DND-41 (cell line): ENCODE measurements at regions not wholly inside any gene's neighbourhood (a gene's known extent, or its start where the extent isn't known, plus 50 kb on each side); places are given as distances from the start of the nearest gene placed in this dataset.

Experiments used
- ATAC-seq: fragments of 200-7000 bp; cut with Tn5 transposase; 3 replicates; pipeline ENCODE4 v1.9.1; 2021; ENCODE audit warnings: low read depth; ENCODE audit not compliant: insufficient read depth
- DNase-seq: peaks from one replicate; pipeline ENCODE4 v3.0.0-alpha.2; 2020
- H2AFZ ChIP-seq: 2 replicates; pipeline ENCODE4 v1.6.0; 2012; ENCODE audit warnings: low read depth, low read length
- H3K27ac ChIP-seq: 2 replicates; pipeline ENCODE4 v1.5.1; 2012; ENCODE audit warnings: low read length, inconsistent platforms
- H3K27me3 ChIP-seq: fragments of 200-600 bp; sonication (generic); 2 replicates; pipeline ENCODE4 v1.6.0; 2012; ENCODE audit warnings: low read length, mild to moderate bottlenecking, inconsistent platforms; ENCODE audit not compliant: insufficient read depth, poor library complexity
- H3K36me3 ChIP-seq: 2 replicates; pipeline ENCODE4 v1.5.1; 2012; ENCODE audit warnings: low read length, inconsistent platforms; ENCODE audit not compliant: insufficient read depth
- H3K4me1 ChIP-seq: 2 replicates; pipeline ENCODE4 v1.5.1; 2012; ENCODE audit warnings: mild to moderate bottlenecking, low read length; ENCODE audit not compliant: insufficient read depth
- H3K4me2 ChIP-seq: 2 replicates; pipeline ENCODE4 v1.6.0; 2012; ENCODE audit warnings: mild to moderate bottlenecking, moderate library complexity, low read length, inconsistent platforms; ENCODE audit not compliant: insufficient read depth
- H3K4me3 ChIP-seq, 2 experiments: fragments of 200-600 bp in 1 of 2; shearing (Covaris generic) in 1 of 2; 2 replicates each; pipeline ENCODE4 v1.5.1; 2012 to 2016; ENCODE audit warnings: inconsistent platforms in 2 of 2, low read length in 2 of 2, mild to moderate bottlenecking in 2 of 2, low read depth in 1 of 2, moderate library complexity in 1 of 2
- H3K79me2 ChIP-seq: 2 replicates; pipeline ENCODE4 v1.6.0; 2012; ENCODE audit warnings: low read length, inconsistent platforms; ENCODE audit not compliant: insufficient read depth
- H3K9ac ChIP-seq: 2 replicates; pipeline ENCODE4 v1.6.0; 2012; ENCODE audit warnings: low read depth, mild to moderate bottlenecking, inconsistent platforms, low read length, moderate library complexity
- H3K9me3 ChIP-seq: 2 replicates; pipeline ENCODE4 v1.5.1; 2012; ENCODE audit warnings: low read length, moderate library complexity, mild to moderate bottlenecking, inconsistent platforms; ENCODE audit not compliant: insufficient read depth, severe bottlenecking
- H4K20me1 ChIP-seq: 2 replicates; pipeline ENCODE4 v1.6.0; 2012; ENCODE audit warnings: low read length; ENCODE audit not compliant: insufficient read depth
- EZH2 ChIP-seq: IDR thresholded peaks from 3 replicates; pipeline ENCODE4 v1.6.1; 2012; ENCODE audit warnings: borderline replicate concordance, low read depth, mild to moderate bottlenecking, moderate library complexity, low read length, inconsistent platforms; ENCODE audit not compliant: severe bottlenecking
- TF ChIP-seq, protein P1 (sequence below): IDR thresholded peaks from 2 replicates; pipeline ENCODE4 v1.5.1; 2012; ENCODE audit warnings: borderline replicate concordance, low read length, moderate library complexity, mild to moderate bottlenecking; ENCODE audit not compliant: poor library complexity, severe bottlenecking; ENCODE audit errors: extremely low read depth

- H3K9me3 ChIP-seq, result no peaks in the 10 kb centered on the region
- no peak for ATAC-seq
- no peak for TF ChIP-seq EZH2
- TF ChIP-seq, protein P1, sequence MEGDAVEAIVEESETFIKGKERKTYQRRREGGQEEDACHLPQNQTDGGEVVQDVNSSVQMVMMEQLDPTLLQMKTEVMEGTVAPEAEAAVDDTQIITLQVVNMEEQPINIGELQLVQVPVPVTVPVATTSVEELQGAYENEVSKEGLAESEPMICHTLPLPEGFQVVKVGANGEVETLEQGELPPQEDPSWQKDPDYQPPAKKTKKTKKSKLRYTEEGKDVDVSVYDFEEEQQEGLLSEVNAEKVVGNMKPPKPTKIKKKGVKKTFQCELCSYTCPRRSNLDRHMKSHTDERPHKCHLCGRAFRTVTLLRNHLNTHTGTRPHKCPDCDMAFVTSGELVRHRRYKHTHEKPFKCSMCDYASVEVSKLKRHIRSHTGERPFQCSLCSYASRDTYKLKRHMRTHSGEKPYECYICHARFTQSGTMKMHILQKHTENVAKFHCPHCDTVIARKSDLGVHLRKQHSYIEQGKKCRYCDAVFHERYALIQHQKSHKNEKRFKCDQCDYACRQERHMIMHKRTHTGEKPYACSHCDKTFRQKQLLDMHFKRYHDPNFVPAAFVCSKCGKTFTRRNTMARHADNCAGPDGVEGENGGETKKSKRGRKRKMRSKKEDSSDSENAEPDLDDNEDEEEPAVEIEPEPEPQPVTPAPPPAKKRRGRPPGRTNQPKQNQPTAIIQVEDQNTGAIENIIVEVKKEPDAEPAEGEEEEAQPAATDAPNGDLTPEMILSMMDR, result no peak
These were observed 707.0 kb upstream of the ACTRT1 start for GRCh38 chrX:128759177-128759576.

GRCh38 chrX:128754130-128754529, 701.9 kb upstream of the ACTRT1 start:
- Histone ChIP-seq H3K4me2 (no peak overlapping the region), H3K4me1 (no peaks in the 10 kb centered on the region), H3K9me3 (no peaks in the 10 kb centered on the region), H3K4me3 (no peak overlapping the region), H3K9ac (no peak overlapping the region), H2AFZ (no peak overlapping the region), H3K79me2 (no peaks in the 10 kb centered on the region), H4K20me1 (no peaks in the 10 kb centered on the region), H3K27me3 (no peaks in the 10 kb centered on the region), H3K27ac (no peak overlapping the region), H3K36me3 (no peaks in the 10 kb centered on the region)
- TF ChIP-seq, protein P1, result no peak
- TF ChIP-seq EZH2, result no peak
- ATAC-seq (no peak), DNase-seq (no peak)

More at GRCh38 chrX:128759177-128759576, 707.0 kb upstream of the ACTRT1 start:
- DNase-seq, result no peak
- H3K4me3 ChIP-seq, result no peak overlapping the region
- H3K27me3 ChIP-seq, result no peaks in the 10 kb centered on the region
- no peaks in the 10 kb centered on the region for H3K79me2 ChIP-seq
- no peak overlapping the region for H3K27ac ChIP-seq
- H3K4me1 ChIP-seq, result no peaks in the 10 kb centered on the region
- H3K4me2 ChIP-seq, result no peak overlapping the region
- no peak overlapping the region for H2AFZ ChIP-seq
- no peak overlapping the region for H3K9ac ChIP-seq
- no peaks in the 10 kb centered on the region for H3K36me3 ChIP-seq
- no peaks in the 10 kb centered on the region for H4K20me1 ChIP-seq

- H3K9me3 ChIP-seq, result no peaks in the 10 kb centered on the region
- no peaks in the 10 kb centered on the region for H3K27me3 ChIP-seq
- no peak overlapping the region for H3K9ac ChIP-seq
- no peaks in the 10 kb centered on the region for H3K36me3 ChIP-seq
- no peak for TF ChIP-seq EZH2
- TF ChIP-seq, protein P1, result no peak
- H3K4me1 ChIP-seq, result no peaks in the 10 kb centered on the region
- H3K27ac ChIP-seq, result no peak overlapping the region
- DNase-seq (no peak), ATAC-seq (no peak)
- no peaks in the 10 kb centered on the region for H3K79me2 ChIP-seq
- H3K4me3 ChIP-seq, result no peak overlapping the region
- H4K20me1 ChIP-seq, result no peaks in the 10 kb centered on the region
- no peak overlapping the region for H3K4me2 ChIP-seq
- H2AFZ ChIP-seq, result no peak overlapping the region
These were observed 687.3 kb upstream of the ACTRT1 start for GRCh38 chrX:128739539-128739938.

- no peak for DNase-seq
- H3K27me3 ChIP-seq, result no peaks in the 10 kb centered on the region
- H3K9me3 ChIP-seq, result no peaks in the 10 kb centered on the region
- H3K4me1 ChIP-seq, result no peaks in the 10 kb centered on the region
- no peak overlapping the region for H3K4me2 ChIP-seq
- H3K4me3 ChIP-seq, result no peak overlapping the region
- no peak overlapping the region for H2AFZ ChIP-seq
- no peak for ATAC-seq
- no peaks in the 10 kb centered on the region for H4K20me1 ChIP-seq
- no peaks in the 10 kb centered on the region for H3K79me2 ChIP-seq
- TF ChIP-seq, protein P1, result no peak
- no peak for TF ChIP-seq EZH2
- H3K9ac ChIP-seq, result no peak overlapping the region
- no peaks in the 10 kb centered on the region for H3K36me3 ChIP-seq
- H3K27ac ChIP-seq, result no peak overlapping the region
These were observed 676.7 kb upstream of the ACTRT1 start for GRCh38 chrX:128728943-128729342.
